ENCODE measurements at regions not wholly inside any gene's neighbourhood (a gene's known extent, or its start where the extent isn't known, plus 50 kb on each side); places are given as distances from the start of the nearest gene placed in this dataset.

GRCh38 chr7:94069162-94069739, 65.1 kb upstream of the BET1 start:
- TF ChIP-seq CTCF (IDR thresholded peaks at IDR 0.05; ENCODE audit: insufficient read depth, low read depth, low read length) (no peak), EZH2 (IDR thresholded peaks at IDR 0.05; ENCODE audit: insufficient read depth, low read length) (no peak)

All from astrocyte (in vitro differentiated cells and primary cell).